ENCODE measurements at regions not wholly inside any gene's neighbourhood (a gene's known extent, or its start where the extent isn't known, plus 50 kb on each side); places are given as distances from the start of the nearest gene placed in this dataset.
"Not testable (repeated sequence)": the region's sequence is repeated elsewhere in the genome, so short reads cannot be mapped to it uniquely, and the experiment has no call there.

GRCh38 chr1:228953207-228953606 lies 217.9 kb downstream of the RHOU start:
- Histone ChIP-seq H3K9me3 (replicated peaks; ENCODE audit: insufficient read depth, low read length) (no peaks in the 10 kb centered on the region), H3K27ac (ENCODE audit: low read length) (no peak overlapping the region), H3K4me3 (ENCODE audit: low read length) (no peak overlapping the region), H3K4me2 (ENCODE audit: low read depth, low read length) (no peak overlapping the region), H3K9ac (ENCODE audit: low read length) (no peak overlapping the region), H3K36me3 (replicated peaks; ENCODE audit: insufficient read depth, low read length) (no peaks in the 10 kb centered on the region), H3K79me2 (ENCODE audit: low read length) (no peaks in the 10 kb centered on the region), H3K4me1 (ENCODE audit: low read length) (no peaks in the 10 kb centered on the region), H3K9me2 (replicated peaks; ENCODE audit: insufficient read depth, low read length) (no peaks in the 10 kb centered on the region), H3F3A (ENCODE audit: insufficient read depth, low read length) (no peaks in the 10 kb centered on the region), H3K27me3 (replicated peaks; ENCODE audit: insufficient read depth, low read length) (no peaks in the 10 kb centered on the region), H2AFZ (ENCODE audit: low read length) (no peak overlapping the region), H4K20me1 (ENCODE audit: insufficient read depth, low read length) (no peaks in the 10 kb centered on the region)
- no peak for DNase-seq
- no peak for TF ChIP-seq EZH2phosphoT487 (IDR thresholded peaks at IDR 0.05; ENCODE audit: low read length)
- TF ChIP-seq EZH2 (optimal IDR thresholded peaks at IDR 0.05; ENCODE audit: low read depth, low read length): no peak
- no peak for TF ChIP-seq CTCF (IDR thresholded peaks at IDR 0.05; ENCODE audit: low read length)

- H3K79me2 ChIP-seq (ENCODE audit: low read length); H3K9me2 ChIP-seq (replicated peaks; ENCODE audit: insufficient read depth, low read length); H3F3A ChIP-seq (ENCODE audit: insufficient read depth, low read length); H3K4me3 ChIP-seq (ENCODE audit: low read length); H3K4me2 ChIP-seq (ENCODE audit: low read depth, low read length); H4K20me1 ChIP-seq (ENCODE audit: insufficient read depth, low read length); H3K27me3 ChIP-seq (replicated peaks; ENCODE audit: insufficient read depth, low read length); H3K4me1 ChIP-seq (ENCODE audit: low read length); H3K36me3 ChIP-seq (replicated peaks; ENCODE audit: insufficient read depth, low read length); H3K9me3 ChIP-seq (replicated peaks; ENCODE audit: insufficient read depth, low read length); DNase-seq; H2AFZ ChIP-seq (ENCODE audit: low read length); H3K27ac ChIP-seq (ENCODE audit: low read length); H3K9ac ChIP-seq (ENCODE audit: low read length): not testable (repeated sequence)
Measured at GRCh38 chr1:228953808-228954207, 218.5 kb downstream of the RHOU start.

- Histone ChIP-seq H3K9me2 (replicated peaks; ENCODE audit: insufficient read depth, low read length) (no peaks in the 10 kb centered on the region), H2AFZ (ENCODE audit: low read length) (no peak overlapping the region), H3K4me1 (ENCODE audit: low read length) (no peaks in the 10 kb centered on the region), H3K27ac (ENCODE audit: low read length) (no peak overlapping the region), H3F3A (ENCODE audit: insufficient read depth, low read length) (no peaks in the 10 kb centered on the region), H3K4me3 (ENCODE audit: low read length) (no peak overlapping the region), H3K9me3 (replicated peaks; ENCODE audit: insufficient read depth, low read length) (no peaks in the 10 kb centered on the region), H3K9ac (ENCODE audit: low read length) (no peak overlapping the region), H3K4me2 (ENCODE audit: low read depth, low read length) (no peak overlapping the region), H3K79me2 (ENCODE audit: low read length) (no peaks in the 10 kb centered on the region), H3K36me3 (replicated peaks; ENCODE audit: insufficient read depth, low read length) (no peaks in the 10 kb centered on the region), H4K20me1 (ENCODE audit: insufficient read depth, low read length) (no peaks in the 10 kb centered on the region), H3K27me3 (replicated peaks; ENCODE audit: insufficient read depth, low read length) (no peaks in the 10 kb centered on the region)
- TF ChIP-seq EZH2 (optimal IDR thresholded peaks at IDR 0.05; ENCODE audit: low read depth, low read length): no peak
- no peak for TF ChIP-seq CTCF (IDR thresholded peaks at IDR 0.05; ENCODE audit: low read length)
- no peak for TF ChIP-seq EZH2phosphoT487 (IDR thresholded peaks at IDR 0.05; ENCODE audit: low read length)
- DNase-seq: no peak
Measured at GRCh38 chr1:228955691-228956090, 220.4 kb downstream of the RHOU start.

GRCh38 chr1:228956864-228957263 lies 221.6 kb downstream of the RHOU start:
- Histone ChIP-seq H3K9me2 (replicated peaks; ENCODE audit: insufficient read depth, low read length) (no peaks in the 10 kb centered on the region), H3K9ac (ENCODE audit: low read length) (no peak overlapping the region), H3K4me1 (ENCODE audit: low read length) (no peaks in the 10 kb centered on the region), H3K9me3 (replicated peaks; ENCODE audit: insufficient read depth, low read length) (no peaks in the 10 kb centered on the region), H3K4me2 (ENCODE audit: low read depth, low read length) (no peak overlapping the region), H3K27ac (ENCODE audit: low read length) (no peak overlapping the region), H3K27me3 (replicated peaks; ENCODE audit: insufficient read depth, low read length) (no peaks in the 10 kb centered on the region), H3K79me2 (ENCODE audit: low read length) (no peaks in the 10 kb centered on the region), H3K36me3 (replicated peaks; ENCODE audit: insufficient read depth, low read length) (no peaks in the 10 kb centered on the region), H4K20me1 (ENCODE audit: insufficient read depth, low read length) (no peaks in the 10 kb centered on the region), H2AFZ (ENCODE audit: low read length) (no peak overlapping the region), H3K4me3 (ENCODE audit: low read length) (no peak overlapping the region), H3F3A (ENCODE audit: insufficient read depth, low read length) (no peaks in the 10 kb centered on the region)
- no peak for DNase-seq
- TF ChIP-seq EZH2 (optimal IDR thresholded peaks at IDR 0.05; ENCODE audit: low read depth, low read length): no peak
- TF ChIP-seq EZH2phosphoT487 (IDR thresholded peaks at IDR 0.05; ENCODE audit: low read length): no peak
- no peak for TF ChIP-seq CTCF (IDR thresholded peaks at IDR 0.05; ENCODE audit: low read length)
